HEK293T (cell line): ENCODE measurements at regions not wholly inside any gene's neighbourhood (a gene's known extent, or its start where the extent isn't known, plus 50 kb on each side); places are given as distances from the start of the nearest gene placed in this dataset.

Source experiments
- CTCF ChIA-PET: fragments of 350-600 bp; formaldehyde crosslinking; extraction: SDS; loops from one replicate; lab custom pipeline; 2021; ENCODE audit warnings: antibody characterized with exemption, inconsistent platforms; lab: Yijun Ruan, JAX
- POLR2A ChIA-PET: fragments of 350-600 bp; formaldehyde crosslinking; extraction: SDS; loops from one replicate; lab custom pipeline; 2020; ENCODE audit warnings: antibody characterized with exemption, inconsistent platforms; lab: Yijun Ruan, JAX
- DNase-seq: peaks from one replicate; pipeline ENCODE4 v3.0.0; 2012; ENCODE audit warnings: mixed read lengths; ENCODE audit errors: extremely low spot score
- ARNT ChIP-seq: fragments of 450-650 bp; IDR thresholded peaks from 2 replicates; pipeline ENCODE4 v1.6.1; 2017; ENCODE audit warnings: mild to moderate bottlenecking
- BHLHE40 ChIP-seq: fragments of 450-650 bp; IDR thresholded peaks from 2 replicates; pipeline ENCODE4 v1.6.1; 2016; ENCODE audit warnings: mild to moderate bottlenecking, moderate library complexity, borderline replicate concordance
- CTBP1 ChIP-seq: fragments of 450-650 bp; IDR thresholded peaks from 2 replicates; pipeline ENCODE4 v1.6.1; 2016; ENCODE audit warnings: borderline replicate concordance
- ELF4 ChIP-seq: fragments of 450-650 bp; IDR thresholded peaks from 2 replicates; pipeline ENCODE4 v1.6.1; 2017; ENCODE audit warnings: antibody characterized with exemption
- FOXA1 ChIP-seq: fragments of 450-650 bp; IDR thresholded peaks from 2 replicates; pipeline ENCODE4 v1.6.1; 2016; ENCODE audit warnings: mild to moderate bottlenecking
- FOXK2 ChIP-seq: fragments of 450-650 bp; IDR thresholded peaks from 2 replicates; pipeline ENCODE4 v1.6.1; 2016; ENCODE audit warnings: mild to moderate bottlenecking
- FOXM1 ChIP-seq: fragments of 450-650 bp; IDR thresholded peaks from 2 replicates; pipeline ENCODE4 v1.6.1; 2017; ENCODE audit warnings: mild to moderate bottlenecking, borderline replicate concordance
- HDGF ChIP-seq: fragments of 450-650 bp; IDR thresholded peaks from 2 replicates; pipeline ENCODE4 v1.6.1; 2017; ENCODE audit warnings: antibody characterized with exemption, borderline replicate concordance
- L3MBTL2 ChIP-seq: fragments of 450-650 bp; conservative IDR thresholded peaks from 2 replicates; pipeline ENCODE4 v1.6.1; 2016; ENCODE audit warnings: mild to moderate bottlenecking
- LEF1 ChIP-seq: fragments of 450-650 bp; IDR thresholded peaks from 2 replicates; pipeline ENCODE4 v1.6.1; 2017; ENCODE audit warnings: mild to moderate bottlenecking, borderline replicate concordance
- NFRKB ChIP-seq: fragments of 450-650 bp; IDR thresholded peaks from 2 replicates; pipeline ENCODE4 v1.6.1; 2016; ENCODE audit warnings: mild to moderate bottlenecking, moderate library complexity
- SP1 ChIP-seq: fragments of 450-650 bp; IDR thresholded peaks from 2 replicates; pipeline ENCODE4 v1.6.1; 2017
- SUZ12 ChIP-seq: fragments of 450-650 bp; IDR thresholded peaks from 2 replicates; pipeline ENCODE4 v1.6.1; 2016; ENCODE audit warnings: mild to moderate bottlenecking
- TARDBP ChIP-seq: fragments of 450-650 bp; IDR thresholded peaks from 2 replicates; pipeline ENCODE4 v1.6.1; 2016
- ZNF384 ChIP-seq: fragments of 450-650 bp; IDR thresholded peaks from 2 replicates; pipeline ENCODE4 v1.6.1; 2016
- TF ChIP-seq, protein P1 (sequence below): fragments of 450-650 bp; IDR thresholded peaks from 2 replicates; pipeline ENCODE4 v1.6.1; 2016

DNA sequence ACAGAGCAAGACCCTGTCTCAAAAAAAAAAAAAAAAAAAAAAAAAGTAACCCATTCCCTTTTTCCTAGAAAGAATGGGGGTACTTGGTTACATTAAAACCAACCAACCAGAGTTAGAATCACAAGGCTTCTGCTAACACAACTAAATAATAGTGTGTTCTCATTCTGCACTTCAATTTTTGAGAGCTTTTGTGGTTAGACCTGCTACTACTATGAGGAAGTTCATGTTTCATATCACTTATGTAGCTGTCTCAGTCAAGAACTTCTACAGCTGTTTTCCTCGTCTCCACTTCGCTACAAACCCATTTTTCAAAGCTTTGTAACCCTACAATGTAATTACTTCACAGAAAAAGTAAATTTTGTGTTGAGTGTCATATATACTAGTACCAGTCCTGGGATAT, 58.3 kb downstream of the PDHA2 start:
- TF ChIP-seq, protein P1, sequence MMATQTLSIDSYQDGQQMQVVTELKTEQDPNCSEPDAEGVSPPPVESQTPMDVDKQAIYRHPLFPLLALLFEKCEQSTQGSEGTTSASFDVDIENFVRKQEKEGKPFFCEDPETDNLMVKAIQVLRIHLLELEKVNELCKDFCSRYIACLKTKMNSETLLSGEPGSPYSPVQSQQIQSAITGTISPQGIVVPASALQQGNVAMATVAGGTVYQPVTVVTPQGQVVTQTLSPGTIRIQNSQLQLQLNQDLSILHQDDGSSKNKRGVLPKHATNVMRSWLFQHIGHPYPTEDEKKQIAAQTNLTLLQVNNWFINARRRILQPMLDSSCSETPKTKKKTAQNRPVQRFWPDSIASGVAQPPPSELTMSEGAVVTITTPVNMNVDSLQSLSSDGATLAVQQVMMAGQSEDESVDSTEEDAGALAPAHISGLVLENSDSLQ = no peak
- no peak for TF ChIP-seq SP1
- no peak for TF ChIP-seq FOXA1
- TF ChIP-seq NFRKB = no peak
- no peak for TF ChIP-seq TARDBP
- TF ChIP-seq LEF1 = no peak
- no peak for TF ChIP-seq FOXM1
- DNase-seq = no peak
- ChIA-PET POLR2A (no interaction called here), CTCF (no interaction called here)

DNA sequence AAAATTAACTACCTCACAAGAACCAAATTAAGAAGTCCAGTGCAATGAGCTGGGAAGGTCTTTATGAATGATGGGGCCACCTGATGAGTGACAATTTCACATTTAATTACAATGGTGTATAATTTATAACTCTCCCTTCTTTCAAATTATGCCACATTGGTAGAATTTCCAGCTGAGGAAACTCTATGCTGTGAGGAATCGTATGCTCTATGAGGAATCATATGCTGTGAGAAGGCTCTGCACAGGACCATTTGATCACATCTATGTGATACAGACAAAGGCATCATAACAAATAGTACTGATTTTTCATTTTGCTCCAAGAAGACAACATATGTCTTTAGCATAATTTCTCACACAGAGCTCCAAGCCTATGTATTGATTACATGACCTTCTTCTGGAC, 69.3 kb downstream of the PDHA2 start:
- ChIA-PET CTCF (no interaction called here), POLR2A (no interaction called here)
- TF ChIP-seq LEF1 = no peak
- TF ChIP-seq SUZ12 = no peak
- TF ChIP-seq, protein P1 = no peak
- TF ChIP-seq L3MBTL2 = no peak
- DNase-seq = no peak

DNA sequence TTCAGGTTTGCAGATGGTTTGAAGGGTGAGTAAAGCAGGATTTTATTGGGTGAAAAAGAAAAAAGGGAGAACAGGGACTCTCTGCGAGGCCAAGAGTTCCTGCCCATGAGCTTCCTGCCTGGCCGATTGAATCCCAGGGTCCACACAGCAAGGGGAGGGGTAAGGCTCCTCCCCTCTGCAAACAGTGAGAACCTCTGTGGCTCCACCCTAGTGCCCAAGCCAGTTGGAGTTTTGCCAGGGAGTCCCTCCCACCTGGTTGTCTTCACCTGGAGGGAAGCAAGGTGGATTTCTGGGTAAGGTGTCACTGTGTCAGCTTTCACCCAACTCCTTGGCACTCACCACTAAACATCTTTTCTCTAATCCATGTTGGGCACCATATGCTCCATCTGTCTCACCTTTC, 70.9 kb downstream of the PDHA2 start:
- CTCF ChIA-PET = no interaction called here
- TF ChIP-seq BHLHE40 (no peak), TARDBP (no peak)
- POLR2A ChIA-PET = no interaction called here
- no peak for DNase-seq

DNA sequence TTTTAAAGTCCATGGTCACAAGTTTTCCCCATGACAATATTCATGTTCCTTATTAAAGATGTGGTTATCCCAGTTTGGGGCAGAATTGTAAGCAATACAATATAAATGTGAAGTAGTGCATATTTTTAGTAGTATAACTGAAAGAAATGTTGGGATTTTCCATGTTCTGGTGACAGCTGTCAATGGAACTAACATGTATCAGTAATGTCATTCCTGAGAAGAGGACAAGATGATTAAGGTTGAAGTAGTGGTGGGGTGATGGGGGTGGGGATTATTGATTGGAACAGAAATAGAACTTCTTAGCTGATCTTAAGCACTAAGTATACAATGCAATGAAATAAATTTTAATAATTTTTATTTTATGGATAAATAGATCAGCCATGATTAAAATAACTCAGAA, 81.6 kb downstream of the PDHA2 start:
- POLR2A ChIA-PET = no interaction called here
- CTCF ChIA-PET = no interaction called here
- TF ChIP-seq L3MBTL2 = no peak
- no peak for TF ChIP-seq FOXM1
- TF ChIP-seq CTBP1 = no peak
- no peak for TF ChIP-seq SP1
- TF ChIP-seq ELF4 = no peak
- no peak for TF ChIP-seq ARNT
- no peak for TF ChIP-seq TARDBP
- no peak for TF ChIP-seq HDGF
- TF ChIP-seq NFRKB = no peak
- TF ChIP-seq, protein P1 = no peak
- no peak for TF ChIP-seq BHLHE40
- no peak for DNase-seq

DNA sequence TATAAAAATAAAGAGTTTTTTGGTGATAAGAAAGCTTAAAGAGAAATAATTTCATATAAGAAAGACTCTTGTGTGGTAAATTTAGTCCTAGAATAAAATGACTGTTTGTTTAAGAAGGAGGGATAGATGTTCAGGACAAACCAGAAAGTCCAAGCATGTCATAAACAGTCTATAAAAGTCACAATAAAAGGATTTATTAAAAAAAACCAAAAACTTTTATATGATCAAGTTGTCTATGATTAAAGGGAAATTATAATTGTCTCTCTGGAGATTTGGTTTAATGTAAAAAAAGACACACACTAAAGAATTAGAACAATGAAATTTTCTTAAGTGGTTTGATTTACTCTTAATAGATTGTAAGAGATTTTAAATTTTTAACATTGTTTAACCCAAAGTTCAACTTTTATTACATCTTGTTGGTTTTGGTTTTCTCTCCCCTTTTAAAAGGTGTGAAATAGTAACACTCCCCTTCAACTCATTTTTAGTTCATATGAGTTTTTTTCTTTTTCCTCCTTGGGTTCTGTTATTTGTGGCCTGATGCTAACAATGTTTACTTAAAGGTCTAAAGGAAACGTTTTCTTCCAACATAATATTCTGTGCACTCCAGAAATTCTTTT, 89.7 kb downstream of the PDHA2 start:
- CTCF ChIA-PET = no interaction called here
- DNase-seq = no peak
- POLR2A ChIA-PET = no interaction called here
- TF ChIP-seq ZNF384 (peak; percentile 24; the same call in 1 of the 2 replicates), FOXA1 (no peak)

DNA sequence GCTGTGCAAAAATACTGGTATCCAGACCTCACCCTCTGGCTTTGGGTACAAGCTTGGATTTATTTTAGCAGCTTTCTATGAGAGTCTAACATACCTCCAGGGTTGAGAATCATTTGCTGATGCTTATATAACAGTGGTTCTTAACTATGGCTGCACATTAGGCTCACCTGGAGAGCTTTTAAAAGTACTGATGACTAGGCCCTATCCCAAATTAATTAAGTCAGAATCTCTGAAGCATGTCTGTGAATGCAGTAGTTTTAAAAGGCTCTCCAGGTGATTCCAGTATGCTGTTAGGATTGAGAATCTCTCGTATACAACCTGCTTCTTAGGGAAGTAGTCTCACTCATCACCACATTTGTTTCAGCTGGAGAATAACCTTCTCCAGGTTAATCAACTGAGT, 99.2 kb downstream of the PDHA2 start:
- TF ChIP-seq FOXM1 = no peak
- DNase-seq = no peak
- ChIA-PET POLR2A (no interaction called here), CTCF (no interaction called here)

DNA sequence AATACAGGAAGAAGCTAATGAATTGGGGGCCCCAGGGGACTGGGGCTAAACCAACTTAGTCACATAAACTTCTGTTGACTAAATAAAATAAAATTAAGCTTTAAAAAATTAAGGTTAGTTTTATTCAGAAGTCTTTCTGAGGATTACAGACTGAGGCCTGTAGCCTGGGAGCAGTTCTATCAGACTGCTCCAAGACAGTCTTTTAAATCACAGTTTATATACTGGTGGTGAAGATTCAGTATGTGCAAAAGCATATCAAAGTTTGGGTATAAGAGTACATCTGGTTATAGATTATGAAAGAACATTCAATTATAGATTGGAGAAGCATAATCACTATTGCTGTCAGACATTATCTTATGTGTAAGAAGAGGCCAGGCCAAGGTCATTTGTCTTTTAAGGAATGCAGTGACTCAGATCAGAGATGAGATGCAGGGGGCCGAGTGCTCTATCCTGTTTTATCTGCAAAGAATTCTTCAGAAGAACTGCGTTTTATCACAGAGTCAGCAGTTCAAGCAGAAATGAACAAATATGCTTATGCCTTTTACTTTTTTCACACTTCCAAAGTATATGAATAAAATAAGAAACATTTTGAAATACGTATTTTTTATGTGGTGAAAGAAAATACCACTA, 109.4 kb downstream of the PDHA2 start:
- TF ChIP-seq TARDBP (no peak), FOXK2 (no peak), NFRKB (no peak), SUZ12 (no peak), LEF1 (no peak), CTBP1 (no peak), BHLHE40 (no peak), FOXM1 (no peak), ARNT (no peak), L3MBTL2 (no peak), HDGF (no peak), FOXA1 (no peak), ELF4 (no peak), ZNF384 (no peak), SP1 (no peak)
- TF ChIP-seq, protein P1 = no peak
- no peak for DNase-seq
- ChIA-PET CTCF (no interaction called here), POLR2A (no interaction called here)
